Tibial nerve (tissue), 4 donors: ENCODE measurements at regions not wholly inside any gene's neighbourhood (a gene's known extent, or its start where the extent isn't known, plus 50 kb on each side); places are given as distances from the start of the nearest gene placed in this dataset.

Source experiments
- DNase-seq, 2 donors: peaks; one replicate each; pipeline ENCODE4 v3.0.0-alpha.2; 2019; ENCODE audit warnings: low spot score in 2 of 2
- H3K27ac ChIP-seq, 4 donors: fragments of 200-600 bp; sonication (generic) in 3 of 4; one replicate each; pipeline ENCODE4 v1.5.1; 2017 to 2019; ENCODE audit warnings: mild to moderate bottlenecking in 1 of 4
- H3K27me3 ChIP-seq, 2 donors: fragments of 200-600 bp; sonication (generic) in 1 of 2; one replicate each; pipeline versions ENCODE4 v1.5.1 to v1.6.0; 2017 to 2019
- H3K36me3 ChIP-seq, 3 donors: fragments of 200-600 bp; sonication (generic); one replicate each; pipeline ENCODE4 v1.5.1; 2018 to 2019
- H3K4me1 ChIP-seq, 4 donors: fragments of 200-600 bp; sonication (generic) in 3 of 4; one replicate each; pipeline ENCODE4 v1.5.1; 2017 to 2019
- H3K4me3 ChIP-seq, 4 donors: fragments of 200-600 bp; sonication (generic) in 3 of 4; one replicate each; pipeline ENCODE4 v1.5.1; 2017 to 2019; ENCODE audit warnings: mild to moderate bottlenecking in 1 of 4, moderate library complexity in 1 of 4
- H3K9me3 ChIP-seq, 4 donors: fragments of 200-600 bp; sonication (generic) in 3 of 4; one replicate each; pipeline ENCODE4 v1.5.1; 2017 to 2019
- CTCF ChIP-seq, 5 experiments: fragments of 200-600 bp in 3 of 5; fragments of 450-650 bp in 2 of 5; sonication (generic) in 3 of 5; IDR thresholded peaks; one replicate each; pipeline ENCODE4 v1.5.1; 2016 to 2019; ENCODE audit warnings: antibody characterized with exemption in 5 of 5, mild to moderate bottlenecking in 3 of 5, moderate library complexity in 2 of 5
- EP300 ChIP-seq, 2 donors: sonication (generic); formaldehyde crosslinking; IDR thresholded peaks; one replicate each; pipeline ENCODE4 v1.6.1; 2017; ENCODE audit warnings: antibody characterized with exemption in 2 of 2, mild to moderate bottlenecking in 1 of 2
- POLR2A ChIP-seq, 2 donors: fragments of 450-650 bp; IDR thresholded peaks; one replicate each; pipeline ENCODE4 v1.6.1; 2017; ENCODE audit warnings: antibody characterized with exemption in 2 of 2, mild to moderate bottlenecking in 2 of 2, moderate library complexity in 2 of 2
- WGBS, 2 donors: methylation state at CpG; one replicate each; pipeline ENCODE4 v1.1.5; 2018; 5-methylcytosine and 5-hydroxymethylcytosine counted together

- Histone ChIP-seq H3K4me3 (no peak overlapping the region), H3K9me3 (no peaks in the 10 kb centered on the region), H3K4me1 (no peaks in the 10 kb centered on the region), H3K36me3 (no peaks in the 10 kb centered on the region), H3K27ac (no peak overlapping the region), H3K27me3 (no peaks in the 10 kb centered on the region)
- TF ChIP-seq POLR2A (IDR thresholded peaks at IDR 0.05): no peak
- DNase-seq: no peak
- WGBS, 2 donors: 68 to 73% methylated on average over 5 of the region's 5 CpGs
Observed at GRCh38 chr13:108096301-108096915, 118.9 kb downstream of the LIG4 start.

DNA sequence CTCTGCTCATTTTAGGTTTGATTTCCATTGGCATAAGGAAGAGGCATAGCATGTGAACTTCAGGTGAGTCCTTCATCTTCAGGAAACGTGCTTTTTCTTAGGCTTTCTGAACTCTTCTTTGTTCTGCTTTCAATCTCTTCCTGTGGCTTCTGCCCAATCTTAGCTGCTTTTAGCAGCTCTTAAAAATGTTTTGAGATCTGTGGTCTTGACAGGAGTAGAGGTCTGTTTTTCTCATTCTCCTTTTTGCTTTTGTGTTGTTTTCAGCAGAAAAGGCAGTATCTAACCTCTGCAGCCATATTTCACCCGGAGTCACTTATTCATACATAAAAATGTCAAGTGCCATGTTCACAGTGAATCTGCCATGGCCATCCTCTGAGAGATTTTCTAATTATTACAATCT, 120.3 kb downstream of the LIG4 start:
- no peak for DNase-seq
- H3K9me3 ChIP-seq: no peaks in the 10 kb centered on the region
- no peaks in the 10 kb centered on the region for H3K36me3 ChIP-seq
- no peak overlapping the region for H3K4me3 ChIP-seq
- TF ChIP-seq EP300 (IDR thresholded peaks at IDR 0.05): no peak
- no peak for TF ChIP-seq POLR2A (IDR thresholded peaks at IDR 0.05)
- TF ChIP-seq CTCF (IDR thresholded peaks at IDR 0.05): no peak
- WGBS, 2 donors: 53 to 56% methylated on average over 2 of the region's 2 CpGs
- no peak overlapping the region for H3K27ac ChIP-seq
- no peaks in the 10 kb centered on the region for H3K27me3 ChIP-seq
- no peaks in the 10 kb centered on the region for H3K4me1 ChIP-seq

DNA sequence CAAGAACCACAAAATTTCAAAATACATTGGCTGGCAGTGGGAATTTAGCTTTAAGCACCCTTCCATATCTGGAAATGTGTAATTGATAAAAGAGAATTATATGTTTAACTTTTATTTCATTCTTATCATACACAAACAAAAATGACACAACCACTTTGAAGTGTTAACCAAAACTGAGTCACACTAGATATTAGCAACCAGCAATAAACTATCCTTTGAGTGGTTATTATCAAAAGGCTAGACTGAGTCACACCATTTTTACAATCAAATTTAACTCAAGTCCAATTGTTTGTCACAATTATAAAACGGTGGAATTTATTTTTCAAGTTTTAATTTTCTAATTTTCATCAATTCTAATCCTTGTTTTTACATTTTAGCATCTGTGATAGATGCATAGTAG, 121.7 kb downstream of the LIG4 start:
- Histone ChIP-seq H3K27me3 (no peaks in the 10 kb centered on the region), H3K4me1 (no peaks in the 10 kb centered on the region), H3K36me3 (no peaks in the 10 kb centered on the region), H3K4me3 (no peak overlapping the region), H3K27ac (no peak overlapping the region), H3K9me3 (no peaks in the 10 kb centered on the region)
- 50 to 60% methylated on average over 1 of the region's 1 CpG for WGBS, 2 donors
- TF ChIP-seq CTCF (IDR thresholded peaks at IDR 0.05) (no peak), EP300 (IDR thresholded peaks at IDR 0.05) (no peak), POLR2A (IDR thresholded peaks at IDR 0.05) (no peak)
- no peak for DNase-seq

DNA sequence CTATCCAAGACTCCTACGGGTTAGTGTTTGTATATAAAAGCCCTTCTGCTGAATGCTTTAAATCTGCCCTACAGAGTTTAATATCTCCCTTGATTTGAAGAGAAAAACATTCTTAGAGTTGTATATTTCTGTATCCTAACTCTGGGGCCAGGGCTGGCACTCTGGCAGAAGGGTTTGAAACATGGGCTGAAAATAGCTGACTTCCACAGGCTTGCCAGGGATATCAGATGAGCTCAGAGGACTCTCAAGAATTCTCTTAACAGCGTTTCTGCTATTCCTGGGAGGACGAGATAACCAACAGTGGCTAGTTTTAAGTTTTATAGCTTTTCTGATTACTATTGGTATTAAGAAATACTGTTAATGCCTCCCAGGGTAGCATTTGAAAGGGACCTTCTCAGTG, 127.5 kb downstream of the LIG4 start:
- 33 to 35% methylated on average over 3 of the region's 3 CpGs for WGBS, 2 donors
- no peaks in the 10 kb centered on the region for H3K27me3 ChIP-seq
- no peaks in the 10 kb centered on the region for H3K36me3 ChIP-seq
- TF ChIP-seq EP300 (IDR thresholded peaks at IDR 0.05) (no peak), CTCF (IDR thresholded peaks at IDR 0.05) (no peak), POLR2A (IDR thresholded peaks at IDR 0.05) (no peak)
- H3K9me3 ChIP-seq: no peaks in the 10 kb centered on the region
- DNase-seq: no peak
- H3K4me1 ChIP-seq: no peaks in the 10 kb centered on the region
- H3K27ac ChIP-seq: no peak overlapping the region
- no peak overlapping the region for H3K4me3 ChIP-seq

- Histone ChIP-seq H3K27me3 (no peaks in the 10 kb centered on the region), H3K27ac (no peak overlapping the region), H3K4me3 (no peak overlapping the region), H3K9me3 (no peaks in the 10 kb centered on the region), H3K36me3 (no peaks in the 10 kb centered on the region), H3K4me1 (no peaks in the 10 kb centered on the region)
- WGBS, 2 donors: 69 to 77% methylated on average over 2 of the region's 2 CpGs
- DNase-seq: no peak
- TF ChIP-seq POLR2A (IDR thresholded peaks at IDR 0.05) (no peak), EP300 (IDR thresholded peaks at IDR 0.05) (no peak), CTCF (IDR thresholded peaks at IDR 0.05) (no peak)
Observed at GRCh38 chr13:108086678-108087077, 128.7 kb downstream of the LIG4 start.

DNA sequence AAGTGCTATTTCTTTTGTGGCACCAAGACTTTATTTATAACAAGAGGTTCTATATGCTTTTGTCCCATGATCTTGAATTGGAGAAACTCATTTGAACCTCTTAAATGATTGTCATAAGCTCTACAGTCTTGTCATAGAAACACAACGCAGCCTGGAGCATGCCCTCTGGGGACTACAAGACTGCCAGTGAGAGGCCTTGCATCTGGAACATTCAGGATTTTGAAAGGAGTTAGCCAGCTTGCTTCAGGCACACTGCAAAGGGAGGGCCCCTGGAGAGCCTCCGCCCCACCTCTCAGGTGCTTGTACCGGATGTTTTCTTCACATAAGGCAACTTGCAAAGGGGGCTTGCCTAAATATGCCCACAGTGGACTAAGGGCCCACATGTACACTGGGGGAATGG, 130.5 kb downstream of the LIG4 start:
- H3K4me3 ChIP-seq: no peak overlapping the region
- 73 to 77% methylated on average over 3 of the region's 3 CpGs for WGBS, 2 donors
- H3K27ac ChIP-seq: no peak overlapping the region
- H3K27me3 ChIP-seq: no peaks in the 10 kb centered on the region
- no peaks in the 10 kb centered on the region for H3K36me3 ChIP-seq
- no peaks in the 10 kb centered on the region for H3K9me3 ChIP-seq
- TF ChIP-seq EP300 (IDR thresholded peaks at IDR 0.05): no peak
- TF ChIP-seq CTCF (IDR thresholded peaks at IDR 0.05): no peak
- TF ChIP-seq POLR2A (IDR thresholded peaks at IDR 0.05): no peak
- no peaks in the 10 kb centered on the region for H3K4me1 ChIP-seq
- DNase-seq: no peak
